Mesenchymal stem cell (in vitro differentiated cells and primary cell): ENCODE measurements at regions not wholly inside any gene's neighbourhood (a gene's known extent, or its start where the extent isn't known, plus 50 kb on each side); places are given as distances from the start of the nearest gene placed in this dataset.

Experiments used
- DNase-seq: peaks from one replicate; pipeline ENCODE4 v3.0.0-alpha.2; 2013
- H2AFZ ChIP-seq: one replicate; pipeline ENCODE4 v1.6.1; 2013; ENCODE audit warnings: low read depth, mild to moderate bottlenecking, control low read depth, inconsistent platforms, low read length, moderate library complexity
- H2AK5ac ChIP-seq: 2 replicates; pipeline ENCODE4 v1.6.1; 2013; ENCODE audit warnings: low read length, moderate library complexity, mild to moderate bottlenecking, inconsistent platforms; ENCODE audit not compliant: severe bottlenecking
- H2BK120ac ChIP-seq: one replicate; pipeline ENCODE4 v1.6.1; 2013; ENCODE audit warnings: low read depth, mild to moderate bottlenecking, inconsistent platforms, low read length, moderate library complexity
- H2BK12ac ChIP-seq, 2 experiments: one replicate each; pipeline ENCODE4 v1.6.1; 2013; ENCODE audit warnings: inconsistent platforms in 2 of 2, low read length in 2 of 2, mild to moderate bottlenecking in 2 of 2, moderate library complexity in 2 of 2, control low read depth in 1 of 2
- H2BK15ac ChIP-seq: one replicate; pipeline ENCODE4 v1.6.1; 2013; ENCODE audit warnings: mild to moderate bottlenecking, low read depth, inconsistent platforms; ENCODE audit not compliant: poor library complexity, severe bottlenecking
- H2BK5ac ChIP-seq: 2 replicates; pipeline ENCODE4 v1.6.1; 2013; ENCODE audit warnings: low read depth, mild to moderate bottlenecking, low read length, control low read depth, inconsistent platforms; ENCODE audit not compliant: poor library complexity, severe bottlenecking
- H3K14ac ChIP-seq, 2 experiments: one replicate each; pipeline ENCODE4 v1.6.1; 2013; ENCODE audit warnings: inconsistent platforms in 2 of 2, low read length in 2 of 2, control low read depth in 1 of 2, mild to moderate bottlenecking in 1 of 2, moderate library complexity in 1 of 2
- H3K18ac ChIP-seq, 2 experiments: one replicate each; pipeline ENCODE4 v1.6.1; 2013; ENCODE audit warnings: inconsistent platforms in 2 of 2, low read length in 2 of 2, control low read depth in 1 of 2, low read depth in 1 of 2, mild to moderate bottlenecking in 1 of 2
- H3K23ac ChIP-seq, 2 experiments: one replicate each; pipeline ENCODE4 v1.6.1; 2013; ENCODE audit warnings: inconsistent platforms in 2 of 2, low read length in 2 of 2, mild to moderate bottlenecking in 2 of 2, moderate library complexity in 2 of 2, control low read depth in 1 of 2
- H3K27ac ChIP-seq: 2 replicates; pipeline ENCODE4 v1.5.1; 2013; ENCODE audit warnings: mild to moderate bottlenecking, moderate library complexity, low read length, control low read depth, inconsistent platforms; ENCODE audit not compliant: poor library complexity, severe bottlenecking
- H3K27me3 ChIP-seq, 2 experiments: 2 replicates each; pipeline versions ENCODE4 v1.6.1 to v1.7.0; 2013; ENCODE audit warnings: low read length in 2 of 2, mild to moderate bottlenecking in 2 of 2, moderate library complexity in 2 of 2, control low read depth in 1 of 2, inconsistent platforms in 1 of 2; ENCODE audit not compliant: control insufficient read depth in 1 of 2, insufficient read depth in 1 of 2
- H3K36me3 ChIP-seq, 2 experiments: 2 replicates each; pipeline versions ENCODE4 v1.6.1 to v1.7.0; 2013; ENCODE audit warnings: low read length in 2 of 2, control low read depth in 1 of 2, inconsistent platforms in 1 of 2, low read depth in 1 of 2, mild to moderate bottlenecking in 1 of 2; ENCODE audit not compliant: insufficient read depth in 2 of 2, control insufficient read depth in 1 of 2
- H3K4ac ChIP-seq, 2 experiments: one replicate each; pipeline ENCODE4 v1.6.1; 2013; ENCODE audit warnings: inconsistent platforms in 2 of 2, low read length in 2 of 2, mild to moderate bottlenecking in 2 of 2, moderate library complexity in 2 of 2, control low read depth in 1 of 2, low read depth in 1 of 2
- H3K4me1 ChIP-seq: 2 replicates; pipeline ENCODE4 v1.6.1; 2013; ENCODE audit warnings: low read depth, low read length, control low read depth; ENCODE audit not compliant: control insufficient read depth, insufficient read depth
- H3K4me2 ChIP-seq: 2 replicates; pipeline ENCODE4 v1.6.1; 2013; ENCODE audit warnings: low read length, mild to moderate bottlenecking, inconsistent platforms; ENCODE audit not compliant: poor library complexity, severe bottlenecking
- H3K4me3 ChIP-seq, 2 experiments: 2 replicates each; pipeline versions ENCODE4 v1.5.1 to v1.7.0; 2013; ENCODE audit warnings: low read length in 2 of 2, mild to moderate bottlenecking in 2 of 2, control low read depth in 1 of 2, low read depth in 1 of 2; ENCODE audit not compliant: insufficient read depth in 1 of 2
- H3K79me1 ChIP-seq: replicated peaks from 2 replicates; pipeline ENCODE4 v1.6.1; 2013; ENCODE audit warnings: mild to moderate bottlenecking, control low read depth, low read length, inconsistent platforms; ENCODE audit not compliant: poor library complexity, severe bottlenecking
- H3K9ac ChIP-seq: 2 replicates; pipeline ENCODE4 v1.7.0; 2013; ENCODE audit warnings: mild to moderate bottlenecking, low read length, moderate library complexity
- H3K9me3 ChIP-seq: 2 replicates; pipeline ENCODE4 v1.7.0; 2013; ENCODE audit warnings: mild to moderate bottlenecking, low read length; ENCODE audit not compliant: control insufficient read depth
- H4K8ac ChIP-seq: one replicate; pipeline ENCODE4 v1.6.1; 2013; ENCODE audit warnings: inconsistent platforms, mild to moderate bottlenecking, low read length, moderate library complexity
- H4K91ac ChIP-seq: one replicate; pipeline ENCODE4 v1.6.1; 2013; ENCODE audit warnings: mild to moderate bottlenecking, low read length, inconsistent platforms
- WGBS: methylation state at CpG from one replicate; pipeline ENCODE4 v1.1.7; 2013; ENCODE audit warnings: mixed read lengths; 5-methylcytosine and 5-hydroxymethylcytosine counted together

DNA sequence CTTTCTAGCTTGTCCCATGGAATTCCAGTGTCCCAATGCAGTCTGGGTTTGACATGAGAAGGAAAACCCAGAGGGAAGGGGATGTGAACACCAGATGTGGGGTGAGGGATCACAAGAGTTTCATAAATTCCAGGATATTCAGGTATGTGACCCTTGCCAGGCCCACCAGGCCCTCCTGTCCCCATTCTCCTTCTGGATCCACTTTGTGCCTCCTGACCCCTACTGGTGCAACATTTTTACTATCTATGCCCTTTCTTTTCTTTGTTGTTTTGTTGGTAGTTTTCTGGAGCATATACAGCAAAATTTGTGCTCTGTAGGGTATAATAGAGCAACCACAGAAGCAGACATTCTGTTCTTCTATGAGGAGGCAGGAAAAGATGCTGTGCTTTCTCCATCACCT, 597.0 kb upstream of the GRAMD2B start:
- Histone ChIP-seq H3K36me3 (no peaks in the 10 kb centered on the region), H3K14ac (no peak overlapping the region), H3K4me1 (no peaks in the 10 kb centered on the region), H2BK12ac (no peak overlapping the region), H3K4me3 (no peak overlapping the region), H2BK5ac (no peak overlapping the region), H3K23ac (no peak overlapping the region), H3K9ac (no peak overlapping the region), H3K27me3 (no peaks in the 10 kb centered on the region), H4K8ac (no peak overlapping the region), H2AK5ac (no peak overlapping the region), H2BK120ac (no peak overlapping the region), H3K4me2 (no peak overlapping the region), H4K91ac (no peak overlapping the region), H2AFZ (no peak overlapping the region), H3K9me3 (peaks cover 6% of the 10 kb centered on the region), H3K4ac (no peak overlapping the region), H3K79me1 (no peaks in the 10 kb centered on the region), H2BK15ac (no peak overlapping the region), H3K27ac (no peak overlapping the region), H3K18ac (no peak overlapping the region)
- DNase-seq: no peak

DNA sequence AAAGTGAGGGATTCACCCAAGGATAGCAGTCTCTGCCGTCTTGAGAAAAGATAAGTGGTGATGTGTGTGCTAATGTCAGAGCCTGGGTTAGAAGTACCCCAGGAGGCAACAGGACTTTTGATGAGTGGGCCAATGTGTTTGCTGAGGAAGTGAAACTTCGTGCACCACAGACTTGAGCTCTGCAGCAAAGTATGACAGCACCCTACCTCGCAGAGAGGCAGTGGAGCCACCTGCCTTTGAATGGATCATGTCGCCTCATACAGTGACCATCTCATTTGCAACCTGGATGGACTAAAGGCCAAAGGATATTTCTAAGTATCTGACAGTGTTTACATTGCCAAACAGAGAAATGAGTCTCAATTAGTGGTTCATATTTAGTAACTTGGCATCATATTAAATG, 593.9 kb upstream of the GRAMD2B start:
- no peak overlapping the region for H3K23ac ChIP-seq
- H2BK15ac ChIP-seq: no peak overlapping the region

DNA sequence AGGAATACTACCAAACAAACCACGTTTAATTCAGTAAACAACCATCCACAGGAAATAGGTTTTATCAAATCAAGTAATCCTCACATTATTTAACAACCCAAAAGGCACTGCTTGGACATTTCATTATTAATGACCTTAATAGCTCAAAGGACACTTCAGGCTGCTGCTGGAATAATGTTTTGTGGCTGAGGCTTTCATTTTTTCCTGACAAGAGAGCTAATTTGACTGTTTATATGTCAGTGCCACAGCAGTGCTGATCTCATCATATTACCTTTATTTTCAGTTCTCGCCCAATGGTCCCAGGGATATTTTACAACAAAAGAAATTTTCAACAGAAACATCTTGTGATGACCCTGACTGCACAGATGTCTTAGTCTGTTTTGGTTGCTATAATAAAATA, 589.8 kb upstream of the GRAMD2B start:
- Histone ChIP-seq H3K27me3 (peaks cover 0 to 6% of the 10 kb centered on the region in 2 experiments), H3K4me1 (no peaks in the 10 kb centered on the region), H4K91ac (no peak overlapping the region), H3K9me3 (peaks cover 6% of the 10 kb centered on the region), H4K8ac (no peak overlapping the region), H3K4ac (no peak overlapping the region), H3K4me2 (no peak overlapping the region), H2BK12ac (no peak overlapping the region), H3K14ac (no peak overlapping the region), H3K18ac (no peak overlapping the region), H3K27ac (no peak overlapping the region), H2BK120ac (no peak overlapping the region), H3K79me1 (no peaks in the 10 kb centered on the region), H3K23ac (no peak overlapping the region), H3K36me3 (no peaks in the 10 kb centered on the region), H2BK15ac (no peak overlapping the region), H2AK5ac (no peak overlapping the region), H2AFZ (no peak overlapping the region), H2BK5ac (no peak overlapping the region), H3K9ac (no peak overlapping the region), H3K4me3 (no peak overlapping the region)
- 0% methylated on average over 1 of the region's 2 CpGs for WGBS
- no peak for DNase-seq

More for the DNA sequence above, 593.9 kb upstream of the GRAMD2B start:
- H2BK5ac ChIP-seq: no peak overlapping the region
- H3K27ac ChIP-seq: no peak overlapping the region
- WGBS: 82% methylated on average over 4 of the region's 4 CpGs
- no peak overlapping the region for H3K4ac ChIP-seq
- H3K14ac ChIP-seq: no peak overlapping the region
- peak overlapping the region in 1 of 2 experiments; percentile 62 for H3K18ac ChIP-seq
- no peak overlapping the region for H4K91ac ChIP-seq
- H3K9me3 ChIP-seq: peaks cover 9% of the 10 kb centered on the region
- H3K27me3 ChIP-seq: no peaks in the 10 kb centered on the region
- H3K4me2 ChIP-seq: no peak overlapping the region
- H2BK120ac ChIP-seq: no peak overlapping the region
- H3K9ac ChIP-seq: no peak overlapping the region
- no peak overlapping the region for H2BK12ac ChIP-seq
- H3K79me1 ChIP-seq: no peaks in the 10 kb centered on the region
- H2AFZ ChIP-seq: no peak overlapping the region
- no peak for DNase-seq
- H4K8ac ChIP-seq: no peak overlapping the region
- no peak overlapping the region for H3K4me3 ChIP-seq
- H3K36me3 ChIP-seq: no peaks in the 10 kb centered on the region
- H3K4me1 ChIP-seq: no peaks in the 10 kb centered on the region
- no peak overlapping the region for H2AK5ac ChIP-seq

DNA sequence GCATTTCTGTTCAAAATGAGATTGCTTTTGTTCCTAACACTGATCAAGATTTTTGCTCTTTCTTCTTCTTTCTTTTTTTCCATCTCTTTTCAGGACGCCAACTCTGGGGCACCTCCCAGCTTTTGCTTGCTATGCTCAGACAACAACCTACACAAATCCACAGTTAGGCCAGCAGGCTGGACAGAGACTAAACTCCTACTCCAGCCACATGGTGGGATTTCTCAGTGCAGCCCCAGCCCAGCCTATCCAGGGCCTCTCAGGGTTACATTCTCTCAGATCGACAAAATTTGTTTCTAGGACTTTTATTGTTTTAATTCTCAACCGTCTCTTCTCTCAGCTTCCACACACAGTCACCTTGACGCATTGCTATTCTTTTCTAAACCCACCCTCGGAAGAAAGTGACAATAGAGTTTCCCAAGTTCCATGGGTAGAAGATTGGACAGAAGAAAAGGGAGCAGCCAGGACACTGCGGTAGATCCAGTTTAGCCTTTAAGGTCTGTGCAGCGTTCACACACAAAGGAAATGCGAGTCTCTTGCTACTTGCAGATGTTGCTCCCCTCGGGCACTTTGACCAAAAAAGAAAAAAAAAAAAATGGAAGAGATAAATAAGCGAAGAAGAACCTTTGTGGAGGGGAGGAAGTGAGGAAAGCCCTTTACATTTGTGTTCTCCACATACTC, 588.6 kb upstream of the GRAMD2B start:
- peak overlapping the region in 1 of 2 experiments; percentile 33 for H3K18ac ChIP-seq
- no peaks in the 10 kb centered on the region for H3K36me3 ChIP-seq
- H4K91ac ChIP-seq: no peak overlapping the region
- H3K4ac ChIP-seq: no peak overlapping the region
- H3K4me2 ChIP-seq: no peak overlapping the region
- H2AK5ac ChIP-seq: no peak overlapping the region
- WGBS: 87% methylated on average over 10 of the region's 10 CpGs
- H2BK12ac ChIP-seq: no peak overlapping the region
- H2AFZ ChIP-seq: no peak overlapping the region
- H3K23ac ChIP-seq: no peak overlapping the region
- H3K9me3 ChIP-seq: peaks cover 6% of the 10 kb centered on the region
- H3K27me3 ChIP-seq: peaks cover 0 to 6% of the 10 kb centered on the region in 2 experiments
- H2BK5ac ChIP-seq: no peak overlapping the region
- no peak overlapping the region for H3K9ac ChIP-seq
- H4K8ac ChIP-seq: no peak overlapping the region
- H3K27ac ChIP-seq: no peak overlapping the region
- DNase-seq: no peak
- H2BK15ac ChIP-seq: no peak overlapping the region
- no peak overlapping the region for H2BK120ac ChIP-seq
- no peak overlapping the region for H3K4me3 ChIP-seq
- H3K4me1 ChIP-seq: no peaks in the 10 kb centered on the region
- H3K79me1 ChIP-seq: no peaks in the 10 kb centered on the region
- H3K14ac ChIP-seq: no peak overlapping the region
